ENCODE measurements at regions not wholly inside any gene's neighbourhood (a gene's known extent, or its start where the extent isn't known, plus 50 kb on each side); places are given as distances from the start of the nearest gene placed in this dataset.

GRCh38 chr2:106288873-106289272, 94.8 kb upstream of the UXS1 start:
- Mint-ChIP-seq H3K4me1 (peaks cover 0 to 2% of the 10 kb centered on the region in 2 experiments; a peak in 3 of 4 replicates), H3K27me3 (ENCODE audit: low read depth) (no peaks in the 10 kb centered on the region), H3K4me3 (no peak overlapping the region), H3K27ac (no peak overlapping the region), H3K36me3 (ENCODE audit: insufficient read depth in 1 of 3, low read depth in 3 of 3) (no peaks in the 10 kb centered on the region; a peak in 1 of 7 replicates), H3K9me3 (no peaks in the 10 kb centered on the region; a peak in 1 of 5 replicates)
- Histone ChIP-seq H2BK15ac (ENCODE audit: low read depth, low read length) (no peak overlapping the region), H2BK12ac (ENCODE audit: insufficient read length, low read depth, low read length) (no peak overlapping the region), H2AK5ac (ENCODE audit: insufficient read length, low read length) (no peak overlapping the region), H3K23ac (ENCODE audit: insufficient read length, low read depth, low read length) (no peak overlapping the region), H3K9ac (ENCODE audit: extremely low read depth, insufficient read length, low read length) (no peak overlapping the region), H3K23me2 (ENCODE audit: insufficient read length, low read depth, low read length, poor library complexity, severe bottlenecking) (no peaks in the 10 kb centered on the region), H4K91ac (ENCODE audit: insufficient read length, low read depth, low read length) (no peak overlapping the region), H2AFZ (ENCODE audit: low read length) (no peak overlapping the region), H3K79me1 (ENCODE audit: insufficient read depth, low read depth, low read length, poor library complexity, severe bottlenecking) (no peaks in the 10 kb centered on the region), H3K79me2 (ENCODE audit: insufficient read depth, low read length) (no peaks in the 10 kb centered on the region), H3K4ac (ENCODE audit: low read depth, low read length) (no peak overlapping the region), H3T11ph (ENCODE audit: low read length) (no peak overlapping the region), H3K14ac (ENCODE audit: insufficient read depth, low read length) (no peak overlapping the region), H4K5ac (ENCODE audit: insufficient read length, low read depth, low read length) (no peak overlapping the region), H3K4me1 (ENCODE audit: insufficient read depth, low read length) (no peaks in the 10 kb centered on the region), H3K27ac (ENCODE audit: insufficient read length, low read depth, low read length) (no peak overlapping the region), H3K56ac (ENCODE audit: insufficient read length, low read depth, low read length) (no peak overlapping the region), H2BK20ac (ENCODE audit: low read depth, low read length, poor library complexity, severe bottlenecking) (no peak overlapping the region), H3K9me3 (ENCODE audit: control insufficient read depth, low read depth, low read length) (no peaks in the 10 kb centered on the region), H3K27me3 (ENCODE audit: insufficient read depth, low read length) (no peaks in the 10 kb centered on the region), H4K8ac (replicated peaks; ENCODE audit: insufficient read length, low read depth, low read length) (no peak overlapping the region), H2BK120ac (ENCODE audit: low read depth, low read length, poor library complexity, severe bottlenecking) (no peak overlapping the region), H3K4me2 (ENCODE audit: insufficient read depth, insufficient read length, low read length) (no peak overlapping the region), H4K20me1 (ENCODE audit: control insufficient read depth, insufficient read depth, insufficient read length) (no peaks in the 10 kb centered on the region), H3K18ac (ENCODE audit: insufficient read length, low read depth, low read length) (no peak overlapping the region), H2BK5ac (ENCODE audit: insufficient read length, low read length) (no peak overlapping the region)
- TF ChIP-seq CTCF (conservative IDR thresholded peaks at IDR 0.05) = no peak
- no CpG with 5 or more reads among the region's 9 CpGs for WGBS (ENCODE audit: extremely low coverage, insufficient read length, low lambda C conversion rate)
- DNase-seq = no peak

All from H9 (cell line).